Gastroesophageal sphincter (tissue), 3 donors: ENCODE measurements at regions not wholly inside any gene's neighbourhood (a gene's known extent, or its start where the extent isn't known, plus 50 kb on each side); places are given as distances from the start of the nearest gene placed in this dataset.

Experiments used
- CTCF ChIP-seq, 4 experiments: fragments of 200-600 bp in 2 of 4; fragments of 450-650 bp in 2 of 4; sonication (generic) in 1 of 4; IDR thresholded peaks; one replicate each; pipeline ENCODE4 v1.5.1; 2017 to 2019; ENCODE audit warnings: antibody characterized with exemption in 4 of 4, mild to moderate bottlenecking in 2 of 4, moderate library complexity in 2 of 4
- POLR2A ChIP-seq, 2 donors: fragments of 450-650 bp; IDR thresholded peaks; one replicate each; pipeline ENCODE4 v1.6.1; 2017; ENCODE audit warnings: antibody characterized with exemption in 2 of 2, mild to moderate bottlenecking in 2 of 2, moderate library complexity in 1 of 2
- POLR2AphosphoS5 ChIP-seq: sonication (generic); formaldehyde crosslinking; IDR thresholded peaks from one replicate; pipeline ENCODE4 v1.6.1; 2017; ENCODE audit warnings: antibody characterized with exemption

GRCh38 chr11:70028147-70028855 lies 49.8 kb upstream of the ANO1 start:
- TF ChIP-seq CTCF (IDR thresholded peaks at IDR 0.05) (no peak), POLR2A (IDR thresholded peaks at IDR 0.05) (no peak), POLR2AphosphoS5 (no peak)
